ENCODE measurements at regions not wholly inside any gene's neighbourhood (a gene's known extent, or its start where the extent isn't known, plus 50 kb on each side); places are given as distances from the start of the nearest gene placed in this dataset.

DNA sequence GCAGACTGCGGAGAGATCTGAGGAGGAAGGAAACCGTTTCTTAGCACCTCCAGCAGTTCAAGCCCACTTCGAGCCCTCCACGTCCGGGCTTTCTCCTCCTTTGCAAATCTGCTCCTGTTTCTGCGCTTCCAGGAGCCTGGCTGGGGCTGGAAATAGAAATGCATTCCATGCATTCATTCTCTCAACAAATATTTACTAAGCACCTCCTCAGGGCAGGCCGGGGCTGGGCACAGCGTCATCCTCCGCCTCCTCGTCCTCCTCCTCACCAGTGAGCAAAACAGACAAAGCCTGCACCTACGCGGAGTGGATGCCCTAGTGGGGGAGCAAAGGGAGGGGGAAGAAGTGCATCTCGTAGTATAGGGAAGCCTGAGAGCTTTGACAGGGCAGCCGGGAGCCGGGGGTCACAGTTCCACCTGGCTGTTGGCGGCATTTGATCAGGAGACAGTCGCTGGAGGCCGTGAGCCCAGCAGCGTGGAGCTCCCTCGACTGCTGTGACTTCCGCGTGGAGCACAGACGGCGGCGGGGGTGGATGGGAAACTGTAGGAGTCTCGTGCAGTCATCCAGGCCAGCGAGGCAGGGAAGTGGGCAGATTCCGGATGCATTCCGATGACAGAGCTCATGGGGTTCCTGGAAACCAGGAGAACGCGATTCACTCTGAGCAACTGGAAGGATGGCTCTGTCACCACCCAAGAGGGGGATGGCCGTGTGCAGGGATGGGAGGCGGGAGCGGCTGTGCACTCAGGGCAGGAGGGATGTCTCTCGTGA is 93.5 kb downstream of the SIK1 start:
- TF ChIP-seq, protein P1, sequence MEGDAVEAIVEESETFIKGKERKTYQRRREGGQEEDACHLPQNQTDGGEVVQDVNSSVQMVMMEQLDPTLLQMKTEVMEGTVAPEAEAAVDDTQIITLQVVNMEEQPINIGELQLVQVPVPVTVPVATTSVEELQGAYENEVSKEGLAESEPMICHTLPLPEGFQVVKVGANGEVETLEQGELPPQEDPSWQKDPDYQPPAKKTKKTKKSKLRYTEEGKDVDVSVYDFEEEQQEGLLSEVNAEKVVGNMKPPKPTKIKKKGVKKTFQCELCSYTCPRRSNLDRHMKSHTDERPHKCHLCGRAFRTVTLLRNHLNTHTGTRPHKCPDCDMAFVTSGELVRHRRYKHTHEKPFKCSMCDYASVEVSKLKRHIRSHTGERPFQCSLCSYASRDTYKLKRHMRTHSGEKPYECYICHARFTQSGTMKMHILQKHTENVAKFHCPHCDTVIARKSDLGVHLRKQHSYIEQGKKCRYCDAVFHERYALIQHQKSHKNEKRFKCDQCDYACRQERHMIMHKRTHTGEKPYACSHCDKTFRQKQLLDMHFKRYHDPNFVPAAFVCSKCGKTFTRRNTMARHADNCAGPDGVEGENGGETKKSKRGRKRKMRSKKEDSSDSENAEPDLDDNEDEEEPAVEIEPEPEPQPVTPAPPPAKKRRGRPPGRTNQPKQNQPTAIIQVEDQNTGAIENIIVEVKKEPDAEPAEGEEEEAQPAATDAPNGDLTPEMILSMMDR (IDR thresholded peaks at IDR 0.05 in 2 of 3, conservative IDR thresholded peaks at IDR 0.05 in 1 of 3; ENCODE audit: borderline replicate concordance in 1 of 3, insufficient read depth in 1 of 3, low read depth in 2 of 3, low read length in 2 of 3), result no peak
- no peak for TF ChIP-seq POLR2A (IDR thresholded peaks at IDR 0.05; ENCODE audit: borderline replicate concordance, extremely low read depth, insufficient read depth, insufficient read length)

Measured in HCT116 (cell line).